NCI-H128 (cell line): ENCODE measurements at regions not wholly inside any gene's neighbourhood (a gene's known extent, or its start where the extent isn't known, plus 50 kb on each side); places are given as distances from the start of the nearest gene placed in this dataset.
"Not testable (repeated sequence)": the region's sequence is repeated elsewhere in the genome, so short reads cannot be mapped to it uniquely, and the experiment has no call there.

Experiments used
- DNase-seq: peaks from one replicate; lab custom pipeline; 2025; ENCODE audit not compliant: unreplicated experiment; lab: John Stamatoyannopoulos, UW

- no peak for DNase-seq
Measured at GRCh38 chr4:95898226-95898625, 58.3 kb downstream of the PDHA2 start.

GRCh38 chr4:95909211-95909610 is 69.3 kb downstream of the PDHA2 start:
- no peak for DNase-seq

GRCh38 chr4:95910749-95911148 is 70.9 kb downstream of the PDHA2 start:
- DNase-seq, result no peak

- no peak for DNase-seq
Measured at GRCh38 chr4:95921470-95921869, 81.6 kb downstream of the PDHA2 start.

GRCh38 chr4:95929448-95930064 is 89.7 kb downstream of the PDHA2 start:
- no peak for DNase-seq

- DNase-seq, result peak; percentile 1
Measured at GRCh38 chr4:95939141-95939540, 99.2 kb downstream of the PDHA2 start.

GRCh38 chr4:95949136-95949765 is 109.4 kb downstream of the PDHA2 start:
- DNase-seq, result no peak

- no peak for DNase-seq
Measured at GRCh38 chr4:95949808-95950207, 109.9 kb downstream of the PDHA2 start.

GRCh38 chr4:95952538-95952937 is 112.6 kb downstream of the PDHA2 start:
- not testable (repeated sequence) for DNase-seq

- DNase-seq, result no peak
Measured at GRCh38 chr4:95956094-95956493, 116.2 kb downstream of the PDHA2 start.

GRCh38 chr4:95957054-95957453 is 117.2 kb downstream of the PDHA2 start:
- DNase-seq, result no peak

GRCh38 chr4:95957759-95958158 is 117.9 kb downstream of the PDHA2 start:
- DNase-seq, result no peak

GRCh38 chr4:95959182-95959581 is 119.3 kb downstream of the PDHA2 start:
- DNase-seq, result no peak

- DNase-seq, result no peak
Measured at GRCh38 chr4:95959633-95960032, 119.7 kb downstream of the PDHA2 start.

GRCh38 chr4:95963456-95963855 is 123.6 kb downstream of the PDHA2 start:
- no peak for DNase-seq

GRCh38 chr4:95979961-95980876 is 140.3 kb downstream of the PDHA2 start:
- DNase-seq, result no peak

GRCh38 chr4:95980877-95981360 is 141.0 kb downstream of the PDHA2 start:
- no peak for DNase-seq

- no peak for DNase-seq
Measured at GRCh38 chr4:95981591-95981990, 141.7 kb downstream of the PDHA2 start.

- no peak for DNase-seq
Measured at GRCh38 chr4:95982516-95982915, 142.6 kb downstream of the PDHA2 start.

- DNase-seq, result no peak
Measured at GRCh38 chr4:95984081-95984480, 144.2 kb downstream of the PDHA2 start.

- no peak for DNase-seq
Measured at GRCh38 chr4:95985051-95985450, 145.2 kb downstream of the PDHA2 start.
